Mucosa of descending colon (tissue), 3 donors: ENCODE measurements at regions not wholly inside any gene's neighbourhood (a gene's known extent, or its start where the extent isn't known, plus 50 kb on each side); places are given as distances from the start of the nearest gene placed in this dataset.

Experiments used
- ATAC-seq: fragments of 200-7000 bp; cut with Tn5 transposase; one replicate; pipeline ENCODE4 v1.9.1; 2020; ENCODE audit warnings: mild to moderate bottlenecking, moderate library complexity
- DNase-seq, 3 donors: peaks; one replicate each; pipeline ENCODE4 v3.0.0-alpha.2; 2020
- H3K36me3 ChIP-seq: fragments of 200-600 bp; one replicate; pipeline ENCODE4 v1.8.0; 2021; ENCODE audit warnings: low read depth, mild to moderate bottlenecking
- H3K4me1 ChIP-seq: fragments of 200-600 bp; one replicate; pipeline ENCODE4 v1.8.0; 2021; ENCODE audit warnings: low read depth, mild to moderate bottlenecking
- H3K4me3 ChIP-seq: fragments of 200-600 bp; one replicate; pipeline ENCODE4 v1.8.0; 2021; ENCODE audit warnings: mild to moderate bottlenecking
- H3K9me3 ChIP-seq: fragments of 200-600 bp; one replicate; pipeline ENCODE4 v1.8.0; 2021; ENCODE audit warnings: mild to moderate bottlenecking
- CTCF ChIP-seq: fragments of 200-600 bp; IDR thresholded peaks from one replicate; pipeline ENCODE4 v1.8.0; 2022; ENCODE audit warnings: antibody characterized with exemption, mild to moderate bottlenecking
- intact Hi-C, 2 donors: fragments of 100-400 bp; cut with DNase I in 1 of 2; cut with micrococcal nuclease in 1 of 2; formaldehyde crosslinking; loops; one replicate each; pipeline versions ENCODE4 v1.11.0 to v1.11.1; 2022; cut with DNase I, micrococcal nuclease
- donor health status: DM: no; HTN: no; CAD: no; lungs with moderate emphysema.
- donor health status: DM: no; HTN: no; CAD: no.
- donor health status: DM: no; HTN: yes; CAD: no.

- no peak for ATAC-seq
- Histone ChIP-seq H3K4me1 (no peaks in the 10 kb centered on the region), H3K9me3 (no peaks in the 10 kb centered on the region), H3K36me3 (no peaks in the 10 kb centered on the region), H3K4me3 (no peak overlapping the region)
- DNase-seq: no peak
- intact Hi-C loops: no loop called here
- TF ChIP-seq CTCF: no peak
These were observed 70.3 kb downstream of the KCNF1 start for GRCh38 chr2:10981941-10982431.

GRCh38 chr2:10982931-10983701 lies 71.4 kb downstream of the KCNF1 start:
- peak in 2 of 3 donors; percentile 36 to 42 for DNase-seq
- H3K36me3 ChIP-seq: no peaks in the 10 kb centered on the region
- TF ChIP-seq CTCF: no peak
- H3K4me1 ChIP-seq: no peaks in the 10 kb centered on the region
- intact Hi-C loops: no loop called here
- peak; percentile 38 for ATAC-seq
- no peaks in the 10 kb centered on the region for H3K9me3 ChIP-seq
- H3K4me3 ChIP-seq: no peak overlapping the region

GRCh38 chr2:10983711-10984110 lies 72.0 kb downstream of the KCNF1 start:
- TF ChIP-seq CTCF: no peak
- DNase-seq (no peak), ATAC-seq (no peak)
- no peaks in the 10 kb centered on the region for H3K36me3 ChIP-seq
- H3K4me1 ChIP-seq: no peaks in the 10 kb centered on the region
- no peak overlapping the region for H3K4me3 ChIP-seq
- H3K9me3 ChIP-seq: no peaks in the 10 kb centered on the region
- intact Hi-C loops: no loop called here

- ATAC-seq (no peak), DNase-seq (no peak)
- Histone ChIP-seq H3K9me3 (no peaks in the 10 kb centered on the region), H3K4me1 (no peaks in the 10 kb centered on the region), H3K36me3 (no peaks in the 10 kb centered on the region), H3K4me3 (no peak overlapping the region)
- no peak for TF ChIP-seq CTCF
- intact Hi-C loops: no loop called here
These were observed 72.8 kb downstream of the KCNF1 start for GRCh38 chr2:10984418-10985135.

DNA sequence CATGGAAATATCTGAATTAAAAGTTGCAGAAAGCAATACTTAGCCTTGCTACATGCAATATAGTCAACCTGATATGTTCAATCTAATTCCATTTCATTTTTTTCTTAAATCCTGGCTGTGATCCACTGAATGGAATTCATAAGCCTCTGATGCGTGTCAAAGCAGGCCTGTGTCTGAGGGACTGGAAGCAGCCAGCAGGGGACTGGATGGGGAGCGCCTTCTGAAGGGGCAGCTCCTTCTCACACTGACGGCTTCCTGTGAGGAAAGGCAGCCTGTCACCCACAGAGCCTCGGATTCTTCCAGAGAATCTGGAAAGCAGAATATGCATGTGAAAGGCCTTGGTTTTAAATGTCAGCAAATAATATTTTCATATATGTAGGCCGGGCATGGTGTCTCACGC lies 73.5 kb downstream of the KCNF1 start:
- no peak overlapping the region for H3K4me3 ChIP-seq
- intact Hi-C loops: no loop called here
- no peak for TF ChIP-seq CTCF
- H3K36me3 ChIP-seq: no peaks in the 10 kb centered on the region
- H3K4me1 ChIP-seq: no peaks in the 10 kb centered on the region
- DNase-seq (no peak), ATAC-seq (no peak)
- no peaks in the 10 kb centered on the region for H3K9me3 ChIP-seq
